SK-N-SH (cell line): ENCODE measurements at regions not wholly inside any gene's neighbourhood (a gene's known extent, or its start where the extent isn't known, plus 50 kb on each side); places are given as distances from the start of the nearest gene placed in this dataset.

Experiments used
- CTCF ChIA-PET: fragments of 300-600, 350-600 bp; formaldehyde crosslinking; extraction: SDS; loops from one replicate; lab custom pipeline; 2021; lab: Yijun Ruan, JAX
- POLR2A ChIA-PET: fragments of 350-600 bp; sonication (Branson Sonifier 250); formaldehyde crosslinking; extraction: SDS; loops from one replicate; lab custom pipeline; 2020; ENCODE audit warnings: antibody characterized with exemption, inconsistent platforms; lab: Yijun Ruan, JAX
- DNase-seq: peaks from one replicate; pipeline ENCODE4 v3.0.0; 2012
- H2AFZ ChIP-seq: fragments of 200-600 bp; sonication (generic); 2 replicates; pipeline ENCODE4 v1.8.1; 2016; ENCODE audit warnings: antibody characterized with exemption, mild to moderate bottlenecking, low read depth
- H3F3A ChIP-seq: fragments of 200-600 bp; sonication (generic); replicated peaks from 2 replicates; pipeline ENCODE3; 2016; ENCODE audit warnings: antibody characterized with exemption, mild to moderate bottlenecking; ENCODE audit not compliant: insufficient read depth
- H3K27ac ChIP-seq, 2 experiments: fragments of 200-500 bp in 1 of 2; fragments of 200-600 bp in 1 of 2; sonication (Bioruptor generic) in 1 of 2; sonication (generic), shearing (Covaris generic) in 1 of 2; 2 replicates each; pipeline versions ENCODE4 v1.5.1 to v1.6.1; 2014 to 2016; ENCODE audit warnings: low read depth in 2 of 2, inconsistent platforms in 1 of 2, low read length in 1 of 2, mild to moderate bottlenecking in 1 of 2, mixed read lengths in 1 of 2
- H3K27me3 ChIP-seq: fragments of 200-600 bp; sonication (generic), shearing (Covaris generic); 2 replicates; pipeline ENCODE4 v1.6.1; 2016; ENCODE audit warnings: mixed run types; ENCODE audit not compliant: insufficient read depth
- H3K36me3 ChIP-seq, 2 experiments: fragments of 200-500 bp in 1 of 2; fragments of 200-600 bp in 1 of 2; sonication (Bioruptor generic) in 1 of 2; sonication (generic) in 1 of 2; replicated peaks in 1 of 2; 2 replicates each; pipeline versions ENCODE3 to v1.5.1; 2014 to 2016; ENCODE audit warnings: low read length in 1 of 2, mild to moderate bottlenecking in 1 of 2; ENCODE audit not compliant: insufficient read depth in 2 of 2, control insufficient read depth in 1 of 2
- H3K4me1 ChIP-seq, 2 experiments: fragments of 200-500 bp in 1 of 2; fragments of 200-600 bp in 1 of 2; sonication (Bioruptor generic) in 1 of 2; sonication (generic), shearing (Covaris generic) in 1 of 2; 2 replicates each; pipeline versions ENCODE4 v1.5.1 to v1.6.1; 2014 to 2016; ENCODE audit warnings: low read depth in 1 of 2, low read length in 1 of 2, mixed run types in 1 of 2; ENCODE audit not compliant: insufficient read depth in 2 of 2, control insufficient read depth in 1 of 2
- H3K4me2 ChIP-seq: fragments of 200-600 bp; sonication (generic), shearing (Covaris generic); 2 replicates; pipeline ENCODE4 v1.6.1; 2017; ENCODE audit warnings: mixed run types
- H3K4me3 ChIP-seq, 2 experiments: fragments of 200-500 bp in 1 of 2; fragments of 200-600 bp in 1 of 2; sonication (Bioruptor generic) in 1 of 2; sonication (generic), shearing (Covaris generic) in 1 of 2; 2 replicates each; pipeline versions ENCODE4 v1.5.1 to v1.8.1; 2014 to 2016; ENCODE audit warnings: low read depth in 2 of 2, inconsistent platforms in 1 of 2, low read length in 1 of 2, mild to moderate bottlenecking in 1 of 2, mixed read lengths in 1 of 2, moderate library complexity in 1 of 2
- H3K79me2 ChIP-seq: fragments of 200-600 bp; sonication (generic); 2 replicates; pipeline ENCODE4 v1.8.1; 2017; ENCODE audit warnings: mild to moderate bottlenecking; ENCODE audit not compliant: insufficient read depth
- H3K9ac ChIP-seq: fragments of 200-600 bp; sonication (generic); 2 replicates; pipeline ENCODE4 v1.6.1; 2017; ENCODE audit warnings: mixed run types
- H3K9me2 ChIP-seq: fragments of 200-600 bp; sonication (generic); 2 replicates; pipeline ENCODE4 v1.6.1; 2017; ENCODE audit warnings: mixed run types
- H3K9me3 ChIP-seq: fragments of 200-600 bp; sonication (generic); 2 replicates; pipeline ENCODE4 v1.6.1; 2017; ENCODE audit warnings: mixed run types, mild to moderate bottlenecking, moderate library complexity
- H4K20me1 ChIP-seq: fragments of 200-600 bp; sonication (generic); 2 replicates; pipeline ENCODE4 v1.6.1; 2017; ENCODE audit warnings: mild to moderate bottlenecking, mixed run types; ENCODE audit not compliant: insufficient read depth
- ELF1 ChIP-seq: IDR thresholded peaks from 2 replicates; pipeline ENCODE4 v1.4.0; 2012
- FOSL2 ChIP-seq: IDR thresholded peaks from 2 replicates; pipeline ENCODE4 v1.4.0; 2012; ENCODE audit warnings: low read depth, mild to moderate bottlenecking, moderate library complexity, borderline replicate concordance
- FOXJ3 ChIP-seq: sonication (generic); formaldehyde crosslinking; IDR thresholded peaks from 2 replicates; pipeline ENCODE4 v1.5.1; 2020; ENCODE audit warnings: mild to moderate bottlenecking, missing genetic modification reagents
- GATA2 ChIP-seq: sonication (generic); formaldehyde crosslinking; IDR thresholded peaks from 2 replicates; pipeline ENCODE4 v1.5.0; 2020; ENCODE audit warnings: mild to moderate bottlenecking, missing genetic modification reagents
- JUND ChIP-seq: IDR thresholded peaks from 2 replicates; pipeline ENCODE4 v1.4.0; 2012
- MEF2A ChIP-seq: IDR thresholded peaks from 2 replicates; pipeline ENCODE4 v1.4.0; 2012; ENCODE audit warnings: low read depth, borderline replicate concordance
- MXI1 ChIP-seq: IDR thresholded peaks from 2 replicates; pipeline ENCODE4 v1.6.1; 2012; ENCODE audit warnings: mild to moderate bottlenecking, low read depth, low read length, improper control_type of control experiment
- PBX3 ChIP-seq: IDR thresholded peaks from 2 replicates; pipeline ENCODE4; 2012
- POLR2AphosphoS5 ChIP-seq: IDR thresholded peaks from 2 replicates; pipeline ENCODE4 v1.6.1; 2012; ENCODE audit warnings: low read depth, low read length
- RAD21 ChIP-seq: IDR thresholded peaks from 2 replicates; pipeline ENCODE4 v1.6.1; 2012; ENCODE audit warnings: mild to moderate bottlenecking, low read length
- SIN3A ChIP-seq: IDR thresholded peaks from 2 replicates; pipeline ENCODE4 v1.6.1; 2012; ENCODE audit warnings: low read depth, mild to moderate bottlenecking, low read length, moderate library complexity, borderline replicate concordance
- TAF1 ChIP-seq: IDR thresholded peaks from 2 replicates; pipeline ENCODE4 v1.6.1; 2012; ENCODE audit warnings: low read depth, mild to moderate bottlenecking, low read length, moderate library complexity, borderline replicate concordance
- TCF12 ChIP-seq: IDR thresholded peaks from 2 replicates; pipeline ENCODE4 v1.4.0; 2012
- USF2 ChIP-seq: fragments of 150-350 bp; IDR thresholded peaks from 2 replicates; pipeline ENCODE4 v1.6.1; 2017; ENCODE audit warnings: antibody characterized with exemption, low read length, low read depth, borderline replicate concordance
- YY1 ChIP-seq: IDR thresholded peaks from 2 replicates; pipeline ENCODE4 v1.4.0; 2012; ENCODE audit warnings: low read depth, mild to moderate bottlenecking
- ZBTB33 ChIP-seq: IDR thresholded peaks from 2 replicates; pipeline ENCODE4 v1.4.0; 2012; ENCODE audit warnings: low read depth, borderline replicate concordance
- WGBS: methylation state at CpG from one replicate; pipeline ENCODE4 v1.1.6; 2017; ENCODE audit warnings: low lambda C conversion rate; 5-methylcytosine and 5-hydroxymethylcytosine counted together
- TF ChIP-seq, protein P1 (sequence below): IDR thresholded peaks from 2 replicates; pipeline ENCODE4 v1.4.0; 2012; ENCODE audit warnings: low read depth, borderline replicate concordance

GRCh38 chr20:48375804-48376203 lies 452.0 kb downstream of the PREX1 start:
- Histone ChIP-seq H3K4me2 (no peak overlapping the region), H3K9ac (no peak overlapping the region), H3K9me2 (no peaks in the 10 kb centered on the region), H3K36me3 (no peaks in the 10 kb centered on the region), H3K9me3 (no peaks in the 10 kb centered on the region), H3K4me1 (peaks cover 0 to 3% of the 10 kb centered on the region in 2 experiments; a peak in 2 of 4 replicates), H3K4me3 (no peak overlapping the region), H3K27me3 (no peaks in the 10 kb centered on the region), H3K27ac (no peak overlapping the region), H3F3A (no peaks in the 10 kb centered on the region), H3K79me2 (no peaks in the 10 kb centered on the region), H4K20me1 (no peaks in the 10 kb centered on the region), H2AFZ (no peak overlapping the region)
- POLR2A ChIA-PET: no interaction called here
- 75% methylated on average over 8 of the region's 8 CpGs for WGBS
- CTCF ChIA-PET: interaction anchor here (2.7 to 3.0 kb wide), 2 partner anchors 245 to 589 kb away, joined by 9 read pairs; no protein-coding TSS in a partner anchor
- DNase-seq: no peak
- no peak for TF ChIP-seq SIN3A
- no peak for TF ChIP-seq USF2
- TF ChIP-seq JUND: no peak
- TF ChIP-seq MXI1: no peak
- no peak for TF ChIP-seq PBX3
- no peak for TF ChIP-seq FOXJ3 (CRISPR knock-in tag)
- TF ChIP-seq TCF12: no peak
- TF ChIP-seq GATA2 (CRISPR knock-in tag): no peak
- TF ChIP-seq YY1: no peak
- TF ChIP-seq RAD21: no peak
- no peak for TF ChIP-seq ZBTB33
- no peak for TF ChIP-seq TAF1
- TF ChIP-seq, protein P1, sequence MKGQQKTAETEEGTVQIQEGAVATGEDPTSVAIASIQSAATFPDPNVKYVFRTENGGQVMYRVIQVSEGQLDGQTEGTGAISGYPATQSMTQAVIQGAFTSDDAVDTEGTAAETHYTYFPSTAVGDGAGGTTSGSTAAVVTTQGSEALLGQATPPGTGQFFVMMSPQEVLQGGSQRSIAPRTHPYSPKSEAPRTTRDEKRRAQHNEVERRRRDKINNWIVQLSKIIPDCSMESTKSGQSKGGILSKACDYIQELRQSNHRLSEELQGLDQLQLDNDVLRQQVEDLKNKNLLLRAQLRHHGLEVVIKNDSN: no peak
- TF ChIP-seq MEF2A: no peak
- no peak for TF ChIP-seq FOSL2
- no peak for TF ChIP-seq ELF1
- no peak for TF ChIP-seq POLR2AphosphoS5
- TF ChIP-seq, all 33 proteins: peak for 0
